Mesendoderm (in vitro differentiated cells): ENCODE measurements at regions not wholly inside any gene's neighbourhood (a gene's known extent, or its start where the extent isn't known, plus 50 kb on each side); places are given as distances from the start of the nearest gene placed in this dataset.

Source experiments
- DNase-seq: peaks from one replicate; pipeline ENCODE4 v3.0.0; 2013
- H2AK5ac ChIP-seq: 2 replicates; pipeline ENCODE4 v1.6.1; 2013; ENCODE audit warnings: low read length, inconsistent platforms
- H2BK120ac ChIP-seq: 2 replicates; pipeline ENCODE4 v1.6.1; 2013; ENCODE audit warnings: low read depth, mild to moderate bottlenecking, low read length, moderate library complexity, mixed read lengths
- H2BK15ac ChIP-seq: replicated peaks from 2 replicates; pipeline ENCODE4 v1.6.1; 2013; ENCODE audit warnings: low read depth, mild to moderate bottlenecking, moderate library complexity
- H2BK5ac ChIP-seq: 2 replicates; pipeline ENCODE4 v1.6.1; 2013; ENCODE audit warnings: low read length, inconsistent platforms
- H3K18ac ChIP-seq: 2 replicates; pipeline ENCODE4 v1.6.1; 2013; ENCODE audit warnings: mild to moderate bottlenecking, low read length, mixed read lengths
- H3K23ac ChIP-seq: one replicate; pipeline ENCODE4 v1.6.1; 2013; ENCODE audit warnings: low read length
- H3K27ac ChIP-seq: 2 replicates; pipeline ENCODE4 v1.5.1; 2013; ENCODE audit warnings: low read depth, mild to moderate bottlenecking, inconsistent platforms, low read length, moderate library complexity
- H3K27me3 ChIP-seq: 2 replicates; pipeline ENCODE4 v1.6.1; 2013; ENCODE audit warnings: low read length, control low read depth, mild to moderate bottlenecking, inconsistent platforms; ENCODE audit not compliant: insufficient read depth, poor library complexity
- H3K36me3 ChIP-seq: 2 replicates; pipeline ENCODE4 v1.6.1; 2013; ENCODE audit warnings: low read length, inconsistent platforms; ENCODE audit not compliant: control insufficient read depth, insufficient read depth
- H3K4ac ChIP-seq: one replicate; pipeline ENCODE4 v1.6.1; 2013; ENCODE audit warnings: low read depth, mild to moderate bottlenecking, low read length, moderate library complexity
- H3K4me1 ChIP-seq: 2 replicates; pipeline ENCODE4 v1.6.1; 2013; ENCODE audit warnings: low read depth, low read length, inconsistent platforms; ENCODE audit not compliant: control insufficient read depth
- H3K4me2 ChIP-seq: 2 replicates; pipeline ENCODE4 v1.6.1; 2013; ENCODE audit warnings: low read length
- H3K4me3 ChIP-seq: 2 replicates; pipeline ENCODE4 v1.5.1; 2013; ENCODE audit warnings: mild to moderate bottlenecking, low read length
- H3K56ac ChIP-seq: one replicate; pipeline ENCODE4 v1.6.1; 2013; ENCODE audit warnings: low read length
- H3K79me1 ChIP-seq: 2 replicates; pipeline ENCODE4 v1.6.1; 2013; ENCODE audit warnings: low read length, inconsistent platforms
- H3K79me2 ChIP-seq: 2 replicates; pipeline ENCODE4 v1.6.1; 2013; ENCODE audit warnings: mild to moderate bottlenecking, low read length; ENCODE audit not compliant: control insufficient read depth, insufficient read depth
- H3K9ac ChIP-seq: 2 replicates; pipeline ENCODE4 v1.6.1; 2013; ENCODE audit warnings: low read length, inconsistent platforms
- H4K5ac ChIP-seq: one replicate; pipeline ENCODE4 v1.6.1; 2013; ENCODE audit warnings: low read length
- H4K8ac ChIP-seq: one replicate; pipeline ENCODE4 v1.6.1; 2013; ENCODE audit warnings: low read depth, mild to moderate bottlenecking, control low read depth, low read length, moderate library complexity
- WGBS: extraction: QIAGEN DNeasy Blood & Tissue Kit; methylation state at CpG from one replicate; pipeline ENCODE4 v1.1.7; 2013; ENCODE audit warnings: low lambda C conversion rate, missing lambda C conversion rate; ENCODE audit not compliant: insufficient coverage; ENCODE audit errors: extremely low coverage; 5-methylcytosine and 5-hydroxymethylcytosine counted together

DNA sequence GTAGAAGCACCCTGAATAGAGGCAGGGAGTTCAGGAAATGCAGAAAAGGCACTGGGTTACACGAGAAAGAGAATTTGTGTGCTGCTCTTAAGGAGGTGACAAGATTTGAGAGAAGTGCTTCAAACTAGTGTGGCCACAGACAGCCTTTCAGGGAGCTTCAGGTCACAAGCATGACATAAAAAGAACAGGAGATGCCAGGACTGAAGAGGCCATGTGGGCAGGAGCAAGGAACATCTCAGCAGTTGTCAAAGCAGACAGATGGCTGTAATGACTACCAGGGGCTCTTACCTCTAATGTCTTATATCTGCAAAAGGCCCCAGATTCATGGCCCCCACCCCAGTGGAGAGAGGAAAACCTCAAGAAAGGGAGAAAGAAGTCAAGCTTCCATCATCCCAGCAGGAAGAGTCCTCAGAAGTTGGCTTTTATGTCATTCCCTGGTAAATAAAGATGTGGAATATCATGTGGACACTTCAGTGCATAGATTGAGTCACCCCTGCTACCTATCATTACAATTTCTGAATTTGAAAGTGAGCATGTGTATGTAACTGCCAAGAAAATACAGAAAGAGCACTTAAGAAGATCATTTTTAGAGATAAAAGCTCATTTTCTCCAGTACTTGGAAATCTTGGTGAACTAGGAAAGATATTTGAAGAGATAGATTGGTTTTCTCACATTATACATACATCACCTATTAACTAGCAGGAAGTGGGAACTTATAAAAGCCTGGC is 214.4 kb upstream of the RORB start:
- Histone ChIP-seq H4K8ac (no peak overlapping the region), H3K4ac (no peak overlapping the region), H3K18ac (no peak overlapping the region), H3K9ac (no peak overlapping the region), H3K4me3 (no peak overlapping the region), H3K4me1 (no peaks in the 10 kb centered on the region), H2BK5ac (no peak overlapping the region), H3K4me2 (no peak overlapping the region), H3K36me3 (no peaks in the 10 kb centered on the region), H3K56ac (no peak overlapping the region), H4K5ac (no peak overlapping the region), H2BK15ac (no peak overlapping the region), H3K23ac (no peak overlapping the region), H2AK5ac (no peak overlapping the region), H3K79me2 (no peaks in the 10 kb centered on the region), H3K27ac (no peak overlapping the region), H3K27me3 (no peaks in the 10 kb centered on the region), H2BK120ac (no peak overlapping the region), H3K79me1 (no peaks in the 10 kb centered on the region)
- no CpG with 5 or more reads among the region's 1 CpG for WGBS
- no peak for DNase-seq

DNA sequence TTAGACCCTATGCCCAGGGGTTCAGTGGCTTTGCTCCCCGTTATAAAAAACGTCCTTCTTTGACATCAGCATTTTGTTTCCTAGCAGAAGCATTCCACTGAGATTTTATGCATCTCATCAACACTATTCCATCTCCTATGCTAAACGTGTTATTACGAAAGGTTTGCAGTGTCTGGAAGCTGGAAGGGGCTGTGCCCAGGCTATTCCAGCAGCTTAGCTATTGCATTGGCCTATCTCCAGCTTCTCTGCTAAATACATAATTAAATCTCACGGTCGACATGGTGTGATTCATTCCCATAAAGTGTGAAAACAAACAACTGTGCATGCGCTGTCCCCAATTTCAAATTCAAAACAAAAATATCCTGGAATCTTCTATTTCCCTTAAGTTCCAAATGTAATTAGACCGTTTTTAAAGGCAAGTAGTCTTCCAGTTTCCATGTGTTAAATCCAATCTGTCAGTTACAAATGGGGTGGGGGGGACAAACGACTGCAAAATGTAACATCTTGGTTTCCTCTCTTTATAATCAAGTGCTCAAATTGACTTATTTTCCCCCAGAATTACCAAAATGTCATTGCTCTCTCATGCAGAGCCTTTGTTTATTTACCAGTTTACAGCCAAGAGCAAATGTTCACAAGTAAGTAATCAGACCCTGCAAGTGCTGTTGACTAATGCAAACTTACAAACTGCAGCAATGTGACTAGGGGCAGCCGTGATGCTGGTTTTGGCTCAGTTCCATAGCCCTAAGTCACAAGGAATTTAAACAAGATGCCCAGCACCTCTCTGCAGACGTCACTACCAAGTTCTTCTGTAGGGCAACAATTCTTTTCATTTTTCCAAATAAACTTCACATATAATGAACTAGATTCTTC is 212.3 kb upstream of the RORB start:
- Histone ChIP-seq H3K27ac (no peak overlapping the region), H3K4me3 (no peak overlapping the region)
- WGBS, result no CpG with 5 or more reads among the region's 11 CpGs

DNA sequence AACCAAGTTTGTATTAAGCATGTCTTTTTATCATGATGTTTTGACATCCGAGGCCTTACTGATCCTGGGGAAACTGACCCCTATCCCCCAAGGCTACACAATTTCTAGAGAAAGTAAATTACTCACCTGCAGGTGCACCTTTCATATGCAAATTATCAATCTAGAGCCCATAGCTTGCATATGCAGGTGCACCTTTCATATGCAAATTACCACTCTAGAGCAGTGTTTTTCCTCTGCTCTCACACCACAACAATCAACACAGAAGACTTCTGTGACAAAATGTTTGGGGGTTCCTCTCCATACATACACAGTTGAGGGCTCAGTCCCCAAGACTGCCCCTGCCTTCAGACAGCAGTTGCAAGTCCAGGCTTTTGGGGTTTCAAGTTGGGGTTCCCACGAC is 203.7 kb upstream of the RORB start:
- Histone ChIP-seq H2AK5ac (no peak overlapping the region), H3K79me2 (no peaks in the 10 kb centered on the region), H2BK5ac (no peak overlapping the region), H4K5ac (no peak overlapping the region), H3K9ac (no peak overlapping the region), H3K4me1 (peaks cover 3% of the 10 kb centered on the region), H3K23ac (no peak overlapping the region), H3K18ac (no peak overlapping the region), H3K4me2 (no peak overlapping the region), H3K4ac (no peak overlapping the region), H2BK15ac (no peak overlapping the region), H3K27ac (no peak overlapping the region), H3K56ac (no peak overlapping the region), H3K27me3 (no peaks in the 10 kb centered on the region), H3K36me3 (no peaks in the 10 kb centered on the region), H3K79me1 (no peaks in the 10 kb centered on the region), H4K8ac (no peak overlapping the region), H2BK120ac (no peak overlapping the region), H3K4me3 (no peak overlapping the region)
- WGBS, result no CpG with 5 or more reads among the region's 2 CpGs
- no peak for DNase-seq

More for the DNA sequence above, 212.3 kb upstream of the RORB start:
- Histone ChIP-seq H3K27me3 (no peaks in the 10 kb centered on the region), H3K56ac (no peak overlapping the region), H3K79me2 (no peaks in the 10 kb centered on the region), H3K4ac (no peak overlapping the region), H3K4me1 (peaks cover 3% of the 10 kb centered on the region), H3K4me2 (no peak overlapping the region), H3K79me1 (no peaks in the 10 kb centered on the region), H4K8ac (no peak overlapping the region), H2BK120ac (no peak overlapping the region), H2BK5ac (no peak overlapping the region), H3K36me3 (no peaks in the 10 kb centered on the region), H2BK15ac (no peak overlapping the region), H3K9ac (no peak overlapping the region), H2AK5ac (no peak overlapping the region), H3K23ac (no peak overlapping the region), H4K5ac (no peak overlapping the region), H3K18ac (no peak overlapping the region)
- DNase-seq, result peak; percentile 8

DNA sequence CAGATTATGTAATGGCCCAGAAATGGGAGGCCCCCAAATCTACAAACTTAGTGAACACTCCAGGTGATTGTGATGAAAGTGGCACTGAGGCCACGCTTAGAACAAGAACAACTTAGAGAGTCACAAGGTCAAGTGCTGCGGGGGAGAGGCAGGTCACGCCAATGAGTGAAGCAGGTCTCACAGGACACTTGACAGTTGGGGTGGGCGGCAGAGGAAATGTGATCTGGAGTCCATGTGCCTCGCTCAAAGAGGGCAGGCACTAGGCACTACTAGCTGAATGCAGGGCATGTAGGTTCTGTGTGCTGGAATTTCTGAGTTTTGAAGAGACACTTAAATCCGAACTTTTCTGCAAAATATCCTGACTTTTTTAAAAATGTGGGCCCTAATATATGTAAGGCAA is 193.2 kb upstream of the RORB start:
- no peak overlapping the region for H3K27ac ChIP-seq
- no CpG with 5 or more reads among the region's 6 CpGs for WGBS

DNA sequence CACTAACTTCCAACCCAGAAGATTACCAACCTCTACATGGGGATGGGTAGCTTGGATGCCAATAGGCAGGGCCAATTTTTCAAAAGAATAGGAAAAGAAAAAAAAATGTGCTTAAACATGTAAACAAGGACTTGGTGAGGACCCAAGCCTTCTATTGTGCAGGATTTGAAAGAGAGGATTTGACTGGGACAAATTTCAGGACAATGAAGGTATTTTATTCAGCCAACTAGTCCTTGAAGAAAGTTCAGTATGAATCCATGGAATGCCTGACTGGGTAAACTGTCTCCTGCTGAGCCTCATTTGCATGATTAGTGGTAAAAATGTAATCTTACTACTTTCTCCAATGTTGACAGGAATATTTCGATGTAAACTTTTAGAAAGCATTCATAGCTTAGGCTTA is 192.5 kb upstream of the RORB start:
- Histone ChIP-seq H3K23ac (no peak overlapping the region), H3K18ac (no peak overlapping the region), H2BK120ac (no peak overlapping the region), H4K8ac (no peak overlapping the region), H3K9ac (no peak overlapping the region), H3K56ac (no peak overlapping the region), H3K4me3 (no peak overlapping the region), H2AK5ac (no peak overlapping the region), H3K27ac (no peak overlapping the region), H3K4me1 (peaks cover 2% of the 10 kb centered on the region), H2BK5ac (no peak overlapping the region), H2BK15ac (no peak overlapping the region), H3K36me3 (no peaks in the 10 kb centered on the region), H4K5ac (no peak overlapping the region), H3K27me3 (no peaks in the 10 kb centered on the region), H3K4me2 (no peak overlapping the region), H3K4ac (no peak overlapping the region), H3K79me2 (no peaks in the 10 kb centered on the region), H3K79me1 (no peaks in the 10 kb centered on the region)
- no CpG with 5 or more reads among the region's 1 CpG for WGBS
- DNase-seq, result peak; percentile 55

More for the DNA sequence above, 193.2 kb upstream of the RORB start:
- no peak overlapping the region for H3K4me2 ChIP-seq
- H4K8ac ChIP-seq, result no peak overlapping the region
- peak; percentile 15 for DNase-seq
- H3K4ac ChIP-seq, result no peak overlapping the region
- H3K27me3 ChIP-seq, result no peaks in the 10 kb centered on the region
- peak overlapping the region; percentile 70 for H3K23ac ChIP-seq
- H3K9ac ChIP-seq, result no peak overlapping the region
- no peak overlapping the region for H2BK5ac ChIP-seq
- no peak overlapping the region for H4K5ac ChIP-seq
- no peak overlapping the region for H3K56ac ChIP-seq
- H2BK15ac ChIP-seq, result no peak overlapping the region
- H3K18ac ChIP-seq, result peak overlapping the region; percentile 41
- H3K79me1 ChIP-seq, result no peaks in the 10 kb centered on the region
- H2BK120ac ChIP-seq, result no peak overlapping the region
- no peak overlapping the region for H2AK5ac ChIP-seq
- no peaks in the 10 kb centered on the region for H3K36me3 ChIP-seq
- no peak overlapping the region for H3K4me3 ChIP-seq
- no peaks in the 10 kb centered on the region for H3K79me2 ChIP-seq
- H3K4me1 ChIP-seq, result peaks cover 2% of the 10 kb centered on the region
